OCI-LY3 (cell line): ENCODE measurements at regions not wholly inside any gene's neighbourhood (a gene's known extent, or its start where the extent isn't known, plus 50 kb on each side); places are given as distances from the start of the nearest gene placed in this dataset.

Source experiments
- H2AFZ ChIP-seq: fragments of 200-600, 300-600 bp; shearing (Covaris generic); 2 replicates; pipeline ENCODE4 v1.6.0; 2014; ENCODE audit warnings: antibody characterized with exemption, low read depth, low read length
- H3K27ac ChIP-seq: fragments of 200-600, 300-600 bp; sonication (generic); 2 replicates; pipeline ENCODE4 v1.5.1; 2014; ENCODE audit warnings: mild to moderate bottlenecking, low read length, moderate library complexity, mixed read lengths
- H3K27me3 ChIP-seq: fragments of 200-600, 300-600 bp; sonication (generic); 2 replicates; pipeline ENCODE4 v1.6.1; 2014; ENCODE audit warnings: low read depth, low read length, mixed read lengths
- H3K36me3 ChIP-seq: fragments of 200-600, 300-600 bp; sonication (generic); replicated peaks from 2 replicates; pipeline ENCODE3; 2014; ENCODE audit warnings: low read depth, low read length, mixed read lengths
- H3K4me1 ChIP-seq: fragments of 300-600, 200-600 bp; sonication (generic); 2 replicates; pipeline ENCODE4 v1.6.1; 2014; ENCODE audit warnings: low read length, mixed read lengths
- H3K4me2 ChIP-seq: fragments of 200-600, 300-600 bp; sonication (generic); 2 replicates; pipeline ENCODE4 v1.6.1; 2014; ENCODE audit warnings: low read length, mixed read lengths
- H3K4me3 ChIP-seq: fragments of 300-600, 200-600 bp; sonication (generic); 2 replicates; pipeline ENCODE4 v1.5.1; 2014; ENCODE audit warnings: antibody characterized with exemption, mild to moderate bottlenecking, low read length, moderate library complexity
- H3K79me2 ChIP-seq: fragments of 300-600, 200-600 bp; shearing (Covaris generic); 2 replicates; pipeline ENCODE4 v1.6.1; 2014; ENCODE audit warnings: mild to moderate bottlenecking, low read length, mixed read lengths
- H3K9ac ChIP-seq: fragments of 300-600, 200-600 bp; shearing (Covaris generic); 2 replicates; pipeline ENCODE4 v1.6.0; 2014; ENCODE audit warnings: mild to moderate bottlenecking, low read length, moderate library complexity
- H3K9me3 ChIP-seq: fragments of 200-600, 300-600 bp; shearing (Covaris generic); 2 replicates; pipeline ENCODE4 v1.6.1; 2014; ENCODE audit warnings: low read length, mixed read lengths; ENCODE audit not compliant: insufficient read depth
- H4K20me1 ChIP-seq: fragments of 200-600, 300-600 bp; sonication (generic); 2 replicates; pipeline ENCODE4 v1.6.1; 2016; ENCODE audit warnings: low read length, mixed read lengths; ENCODE audit not compliant: insufficient read depth
- CTCF ChIP-seq: fragments of 200-600, 300-600 bp; sonication (generic); IDR thresholded peaks from 2 replicates; pipeline ENCODE4 v1.5.1; 2014; ENCODE audit warnings: antibody characterized with exemption, low read length, low read depth
- EZH2phosphoT487 ChIP-seq: fragments of 200-600 bp; shearing (Covaris generic); IDR thresholded peaks from 2 replicates; pipeline ENCODE4 v1.6.1; 2018; ENCODE audit warnings: antibody characterized with exemption, mixed run types, low read depth

- Histone ChIP-seq H2AFZ (no peak overlapping the region), H3K4me2 (no peak overlapping the region), H3K4me3 (no peak overlapping the region), H3K79me2 (peaks cover 100% of the 10 kb centered on the region), H3K27me3 (no peaks in the 10 kb centered on the region), H3K27ac (no peak overlapping the region), H4K20me1 (peaks cover 98% of the 10 kb centered on the region), H3K9me3 (no peaks in the 10 kb centered on the region), H3K4me1 (peaks cover 58% of the 10 kb centered on the region), H3K9ac (no peak overlapping the region), H3K36me3 (peaks cover 69% of the 10 kb centered on the region)
- TF ChIP-seq CTCF: no peak
- TF ChIP-seq EZH2phosphoT487: no peak
Measured at GRCh38 chr7:130902755-130903357, 168.8 kb upstream of the KLF14 start.

DNA sequence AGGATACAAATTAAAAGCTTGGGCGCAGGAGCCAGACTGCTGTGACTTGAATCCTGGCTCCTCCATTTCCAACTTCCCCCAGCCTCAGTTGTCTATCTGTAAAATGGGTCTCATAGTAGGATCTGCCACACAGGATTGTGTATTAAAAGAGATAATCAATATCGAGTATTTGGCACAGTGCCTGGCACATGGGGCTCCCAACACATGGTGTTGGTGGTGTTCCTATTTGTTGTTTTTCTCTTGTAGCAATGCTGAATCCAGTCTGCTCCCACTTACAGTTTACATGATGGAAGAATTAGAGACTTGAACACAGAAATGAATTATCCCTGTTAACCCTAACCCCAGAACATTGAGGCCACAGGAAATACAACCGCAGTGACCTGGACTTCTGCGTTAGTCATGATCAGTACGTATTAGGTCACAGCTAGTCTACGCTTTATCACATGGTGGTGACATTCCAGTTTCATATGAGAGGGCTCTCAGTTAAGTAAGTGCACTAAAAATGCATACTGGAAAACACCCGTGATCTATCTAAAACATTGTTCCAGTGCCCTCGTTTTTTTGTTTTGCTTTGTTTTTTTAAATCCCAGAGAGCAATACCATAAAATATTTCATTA, 169.5 kb upstream of the KLF14 start:
- peaks cover 58% of the 10 kb centered on the region for H3K4me1 ChIP-seq
- TF ChIP-seq EZH2phosphoT487 (no peak), CTCF (no peak)
- H3K4me2 ChIP-seq: no peak overlapping the region
- H3K9me3 ChIP-seq: no peaks in the 10 kb centered on the region
- peaks cover 66% of the 10 kb centered on the region for H3K36me3 ChIP-seq
- H4K20me1 ChIP-seq: peaks cover 95% of the 10 kb centered on the region
- no peaks in the 10 kb centered on the region for H3K27me3 ChIP-seq
- H3K27ac ChIP-seq: no peak overlapping the region
- H3K79me2 ChIP-seq: peaks cover 99% of the 10 kb centered on the region
- no peak overlapping the region for H3K4me3 ChIP-seq
- no peak overlapping the region for H3K9ac ChIP-seq
- H2AFZ ChIP-seq: no peak overlapping the region

GRCh38 chr7:130904031-130904757, 170.2 kb upstream of the KLF14 start:
- H3K79me2 ChIP-seq: peaks cover 99% of the 10 kb centered on the region
- peaks cover 66% of the 10 kb centered on the region for H3K36me3 ChIP-seq
- H3K4me1 ChIP-seq: peaks cover 52% of the 10 kb centered on the region
- TF ChIP-seq CTCF (no peak), EZH2phosphoT487 (no peak)
- H3K4me3 ChIP-seq: no peak overlapping the region
- H3K4me2 ChIP-seq: no peak overlapping the region
- no peak overlapping the region for H3K27ac ChIP-seq
- H3K9ac ChIP-seq: no peak overlapping the region
- H4K20me1 ChIP-seq: peaks cover 95% of the 10 kb centered on the region
- no peak overlapping the region for H2AFZ ChIP-seq
- no peaks in the 10 kb centered on the region for H3K9me3 ChIP-seq
- H3K27me3 ChIP-seq: no peaks in the 10 kb centered on the region

GRCh38 chr7:130904792-130905191, 170.8 kb upstream of the KLF14 start:
- H3K9ac ChIP-seq: no peak overlapping the region
- H3K4me3 ChIP-seq: no peak overlapping the region
- peaks cover 95% of the 10 kb centered on the region for H4K20me1 ChIP-seq
- no peaks in the 10 kb centered on the region for H3K9me3 ChIP-seq
- no peaks in the 10 kb centered on the region for H3K27me3 ChIP-seq
- no peak overlapping the region for H2AFZ ChIP-seq
- H3K4me2 ChIP-seq: no peak overlapping the region
- H3K27ac ChIP-seq: no peak overlapping the region
- H3K36me3 ChIP-seq: peaks cover 67% of the 10 kb centered on the region
- TF ChIP-seq EZH2phosphoT487: no peak
- TF ChIP-seq CTCF: no peak
- H3K4me1 ChIP-seq: peaks cover 46% of the 10 kb centered on the region
- H3K79me2 ChIP-seq: peaks cover 99% of the 10 kb centered on the region
